HL-60 (cell line): ENCODE measurements at regions not wholly inside any gene's neighbourhood (a gene's known extent, or its start where the extent isn't known, plus 50 kb on each side); places are given as distances from the start of the nearest gene placed in this dataset.
"Not testable (repeated sequence)": the region's sequence is repeated elsewhere in the genome, so short reads cannot be mapped to it uniquely, and the experiment has no call there.

Source experiments
- DNase-seq, 2 experiments: peaks; one replicate each; pipeline ENCODE4 v3.0.0-alpha.2; 2010 to 2020; ENCODE audit warnings: low read depth in 1 of 2, low spot score in 1 of 2
- H3K27ac ChIP-seq: fragments of 250-450 bp; sonication (Bioruptor Pico); replicated peaks from 2 replicates; pipeline ENCODE4 v1.5.1; 2020; ENCODE audit warnings: mild to moderate bottlenecking, moderate library complexity
- H3K27me3 ChIP-seq: fragments of 250-450 bp; sonication (Bioruptor Pico); 2 replicates; pipeline ENCODE4 v1.5.1; 2021; ENCODE audit warnings: mild to moderate bottlenecking, moderate library complexity; ENCODE audit not compliant: insufficient read depth, poor library complexity, severe bottlenecking
- H3K4me3 ChIP-seq: replicated peaks from 2 replicates; pipeline ENCODE4 v1.5.1; 2011; ENCODE audit warnings: mild to moderate bottlenecking, control low read depth, low read length; ENCODE audit not compliant: insufficient read depth
- GABPA ChIP-seq: IDR thresholded peaks from 2 replicates; pipeline ENCODE4 v1.6.1; 2012; ENCODE audit warnings: low read depth
- POLR2AphosphoS5 ChIP-seq: IDR thresholded peaks from 2 replicates; pipeline ENCODE4 v1.6.1; 2012; ENCODE audit warnings: low read depth
- REST ChIP-seq: IDR thresholded peaks from 2 replicates; pipeline ENCODE4 v1.6.1; 2012; ENCODE audit warnings: low read depth; ENCODE audit not compliant: insufficient replicate concordance
- SPI1 ChIP-seq: IDR thresholded peaks from 2 replicates; pipeline ENCODE4 v1.6.1; 2012; ENCODE audit warnings: low read depth, mild to moderate bottlenecking, borderline replicate concordance
- TF ChIP-seq, protein P1 (sequence below): IDR thresholded peaks from one replicate; pipeline ENCODE4 v1.5.1; 2011; ENCODE audit warnings: low read length, control low read depth, inconsistent platforms; ENCODE audit not compliant: insufficient read depth

- TF ChIP-seq REST, result no peak
- no peak for TF ChIP-seq GABPA
- no peak for TF ChIP-seq SPI1
- no peak for TF ChIP-seq POLR2AphosphoS5
- TF ChIP-seq, protein P1, sequence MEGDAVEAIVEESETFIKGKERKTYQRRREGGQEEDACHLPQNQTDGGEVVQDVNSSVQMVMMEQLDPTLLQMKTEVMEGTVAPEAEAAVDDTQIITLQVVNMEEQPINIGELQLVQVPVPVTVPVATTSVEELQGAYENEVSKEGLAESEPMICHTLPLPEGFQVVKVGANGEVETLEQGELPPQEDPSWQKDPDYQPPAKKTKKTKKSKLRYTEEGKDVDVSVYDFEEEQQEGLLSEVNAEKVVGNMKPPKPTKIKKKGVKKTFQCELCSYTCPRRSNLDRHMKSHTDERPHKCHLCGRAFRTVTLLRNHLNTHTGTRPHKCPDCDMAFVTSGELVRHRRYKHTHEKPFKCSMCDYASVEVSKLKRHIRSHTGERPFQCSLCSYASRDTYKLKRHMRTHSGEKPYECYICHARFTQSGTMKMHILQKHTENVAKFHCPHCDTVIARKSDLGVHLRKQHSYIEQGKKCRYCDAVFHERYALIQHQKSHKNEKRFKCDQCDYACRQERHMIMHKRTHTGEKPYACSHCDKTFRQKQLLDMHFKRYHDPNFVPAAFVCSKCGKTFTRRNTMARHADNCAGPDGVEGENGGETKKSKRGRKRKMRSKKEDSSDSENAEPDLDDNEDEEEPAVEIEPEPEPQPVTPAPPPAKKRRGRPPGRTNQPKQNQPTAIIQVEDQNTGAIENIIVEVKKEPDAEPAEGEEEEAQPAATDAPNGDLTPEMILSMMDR, result no peak
- no peak for DNase-seq
- Histone ChIP-seq H3K27me3 (no peaks in the 10 kb centered on the region), H3K4me3 (no peak overlapping the region), H3K27ac (no peak overlapping the region)
Measured at GRCh38 chr3:78096488-78097255, 1056.8 kb downstream of the ROBO2 start.

- H3K27ac ChIP-seq, result no peak overlapping the region
- TF ChIP-seq GABPA (no peak), REST (no peak), POLR2AphosphoS5 (no peak), SPI1 (no peak)
- TF ChIP-seq, protein P1, result no peak
- no peak for DNase-seq
- H3K27me3 ChIP-seq, result no peaks in the 10 kb centered on the region
- no peak overlapping the region for H3K4me3 ChIP-seq
Measured at GRCh38 chr3:78098367-78098766, 1058.5 kb downstream of the ROBO2 start.

DNA sequence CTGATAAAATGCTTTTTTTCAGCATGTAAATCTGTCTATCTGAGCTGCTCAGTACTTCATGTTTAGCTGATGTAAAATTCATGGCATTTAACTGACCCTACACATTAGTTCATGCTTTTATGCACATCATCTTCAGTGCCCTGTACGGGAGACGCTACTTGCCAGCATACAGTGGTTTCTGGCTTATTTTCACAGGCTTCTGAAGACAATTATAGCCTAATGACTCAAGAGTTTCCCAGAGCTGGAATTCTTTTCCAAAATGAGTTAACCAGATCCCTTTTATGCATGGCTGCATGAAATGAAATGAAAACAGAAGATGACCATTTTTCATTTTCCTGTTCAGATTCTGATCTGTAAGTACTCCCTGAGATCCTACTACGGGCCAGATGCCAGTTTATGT, 1061.5 kb downstream of the ROBO2 start:
- H3K27ac ChIP-seq, result no peak overlapping the region
- H3K4me3 ChIP-seq, result no peak overlapping the region
- no peak for DNase-seq
- no peak for TF ChIP-seq POLR2AphosphoS5
- TF ChIP-seq REST, result no peak
- TF ChIP-seq GABPA, result no peak
- TF ChIP-seq, protein P1, result no peak
- no peak for TF ChIP-seq SPI1
- H3K27me3 ChIP-seq, result no peaks in the 10 kb centered on the region

- H3K27me3 ChIP-seq, DNase-seq, H3K4me3 ChIP-seq, H3K27ac ChIP-seq: not testable (repeated sequence)
Measured at GRCh38 chr3:78108269-78108961, 1068.5 kb downstream of the ROBO2 start.
